Rectal smooth muscle tissue (tissue), 1 donor: ENCODE measurements at regions not wholly inside any gene's neighbourhood (a gene's known extent, or its start where the extent isn't known, plus 50 kb on each side); places are given as distances from the start of the nearest gene placed in this dataset.
"Not testable (repeated sequence)": the region's sequence is repeated elsewhere in the genome, so short reads cannot be mapped to it uniquely, and the experiment has no call there.

Source experiments
- H3K27ac ChIP-seq: one replicate; pipeline ENCODE4 v1.7.0; 2013; ENCODE audit warnings: low read depth, low read length, inconsistent platforms
- H3K27me3 ChIP-seq: one replicate; pipeline ENCODE4 v1.7.0; 2013; ENCODE audit warnings: low read length; ENCODE audit not compliant: control insufficient read depth, insufficient read depth
- H3K36me3 ChIP-seq: one replicate; pipeline ENCODE4 v1.7.0; 2013; ENCODE audit warnings: low read length; ENCODE audit not compliant: control insufficient read depth, insufficient read depth
- H3K4me1 ChIP-seq: one replicate; pipeline ENCODE4 v1.7.0; 2013; ENCODE audit warnings: low read length; ENCODE audit not compliant: control insufficient read depth, insufficient read depth
- H3K4me3 ChIP-seq: one replicate; pipeline ENCODE4 v1.7.0; 2013; ENCODE audit warnings: low read length
- H3K9ac ChIP-seq: one replicate; pipeline ENCODE4 v1.7.0; 2013; ENCODE audit warnings: low read length

- no peak overlapping the region for H3K27ac ChIP-seq
These were observed 589.6 kb upstream of the FAM98A start for GRCh38 chr2:34188464-34189303.

GRCh38 chr2:34179511-34179910, 580.4 kb upstream of the FAM98A start:
- no peak overlapping the region for H3K9ac ChIP-seq
- no peaks in the 10 kb centered on the region for H3K4me1 ChIP-seq
- no peak overlapping the region for H3K27ac ChIP-seq
- H3K36me3 ChIP-seq = no peaks in the 10 kb centered on the region
- no peaks in the 10 kb centered on the region for H3K27me3 ChIP-seq
- no peak overlapping the region for H3K4me3 ChIP-seq

More at GRCh38 chr2:34188464-34189303, 589.6 kb upstream of the FAM98A start:
- no peaks in the 10 kb centered on the region for H3K4me1 ChIP-seq
- no peak overlapping the region for H3K4me3 ChIP-seq
- no peaks in the 10 kb centered on the region for H3K36me3 ChIP-seq
- H3K9ac ChIP-seq = no peak overlapping the region
- no peaks in the 10 kb centered on the region for H3K27me3 ChIP-seq

DNA sequence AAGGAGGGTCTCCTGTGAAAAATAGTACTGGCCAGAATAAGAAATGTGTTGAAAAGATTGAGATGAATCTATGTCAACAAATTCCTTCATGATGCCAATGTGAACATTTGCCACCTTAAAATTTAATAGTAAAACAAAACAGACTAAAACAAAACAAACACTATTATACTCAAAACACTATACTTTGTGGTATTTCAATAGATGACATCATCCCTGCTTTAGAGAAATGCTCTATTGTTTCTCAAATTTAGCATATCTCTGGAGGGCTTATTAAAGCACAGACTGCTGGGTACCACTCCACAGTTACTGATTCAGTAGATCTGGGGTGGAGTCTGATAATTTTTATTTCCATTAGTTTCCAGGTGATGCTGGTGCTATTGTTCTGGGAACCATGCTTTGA, 579.4 kb upstream of the FAM98A start:
- Histone ChIP-seq H3K9ac (no peak overlapping the region), H3K4me1 (no peaks in the 10 kb centered on the region), H3K27me3 (no peaks in the 10 kb centered on the region), H3K36me3 (no peaks in the 10 kb centered on the region), H3K4me3 (no peak overlapping the region), H3K27ac (no peak overlapping the region)

DNA sequence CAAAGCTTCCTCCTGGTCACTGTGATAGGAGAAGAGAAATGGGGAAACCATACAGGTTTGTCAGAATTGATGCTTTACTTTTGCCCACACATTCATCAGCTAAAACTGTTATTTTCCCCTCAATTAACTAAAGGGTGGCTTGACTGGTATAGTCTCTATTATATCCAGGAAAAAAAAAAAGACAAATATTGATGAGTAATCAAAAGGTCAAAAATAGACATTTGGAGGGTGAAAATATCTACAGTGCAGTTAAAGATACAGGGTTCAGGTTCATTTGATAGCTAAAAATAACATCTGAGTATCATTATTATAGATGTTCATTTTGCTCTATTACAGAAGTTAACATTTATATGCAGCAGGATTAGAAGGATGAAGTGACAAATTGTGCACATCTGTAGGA, 577.6 kb upstream of the FAM98A start:
- H3K27me3 ChIP-seq = no peaks in the 10 kb centered on the region
- no peak overlapping the region for H3K4me3 ChIP-seq
- H3K9ac ChIP-seq = no peak overlapping the region
- H3K36me3 ChIP-seq = no peaks in the 10 kb centered on the region
- H3K27ac ChIP-seq = no peak overlapping the region
- H3K4me1 ChIP-seq = no peaks in the 10 kb centered on the region

GRCh38 chr2:34174506-34174905, 575.4 kb upstream of the FAM98A start:
- no peak overlapping the region for H3K27ac ChIP-seq
- no peak overlapping the region for H3K4me3 ChIP-seq
- H3K27me3 ChIP-seq = no peaks in the 10 kb centered on the region
- H3K36me3 ChIP-seq = no peaks in the 10 kb centered on the region
- H3K4me1 ChIP-seq = no peaks in the 10 kb centered on the region
- H3K9ac ChIP-seq = no peak overlapping the region

DNA sequence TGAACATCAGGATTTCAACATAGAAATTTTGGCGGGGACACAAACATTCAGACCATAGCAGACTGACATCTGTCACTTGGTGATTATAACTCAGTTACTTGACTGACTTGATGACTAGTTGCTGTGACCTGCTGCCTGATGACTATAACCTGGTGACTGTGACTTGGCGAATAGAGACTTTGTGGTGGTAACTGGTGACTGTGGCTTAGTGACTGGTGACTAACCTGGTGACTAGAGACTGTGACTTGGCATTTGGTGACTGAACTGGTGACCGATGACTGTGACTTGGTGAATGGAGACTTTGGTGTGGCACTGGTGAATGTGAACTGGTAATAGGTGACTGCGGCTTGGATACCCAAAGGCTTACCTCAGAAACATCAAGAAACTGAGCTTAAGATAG, 563.1 kb upstream of the FAM98A start:
- no peak overlapping the region for H3K27ac ChIP-seq
- no peak overlapping the region for H3K9ac ChIP-seq
- H3K4me1 ChIP-seq = no peaks in the 10 kb centered on the region
- no peak overlapping the region for H3K4me3 ChIP-seq
- no peaks in the 10 kb centered on the region for H3K27me3 ChIP-seq
- no peaks in the 10 kb centered on the region for H3K36me3 ChIP-seq

DNA sequence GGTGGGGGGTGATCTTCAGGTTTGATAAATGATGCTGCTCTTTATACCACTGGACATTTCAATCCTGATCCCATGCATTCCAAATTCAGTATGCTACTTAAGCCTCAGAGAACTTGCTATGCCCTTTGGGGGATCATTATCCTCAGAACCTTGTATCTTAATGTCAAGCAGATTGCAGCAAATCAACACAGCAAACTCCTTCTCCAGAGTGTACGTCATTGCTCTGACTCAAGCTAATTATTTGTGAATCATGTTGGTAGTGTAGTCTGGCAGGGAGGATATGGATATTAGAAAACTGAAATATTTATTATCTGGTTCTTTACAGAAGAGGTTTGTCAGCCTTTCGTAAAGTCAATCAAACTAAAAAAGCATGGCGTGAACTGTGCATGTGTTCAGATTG, 562.5 kb upstream of the FAM98A start:
- Histone ChIP-seq H3K36me3 (no peaks in the 10 kb centered on the region), H3K27ac (no peak overlapping the region), H3K4me3 (no peak overlapping the region), H3K9ac (no peak overlapping the region), H3K4me1 (no peaks in the 10 kb centered on the region), H3K27me3 (no peaks in the 10 kb centered on the region)

DNA sequence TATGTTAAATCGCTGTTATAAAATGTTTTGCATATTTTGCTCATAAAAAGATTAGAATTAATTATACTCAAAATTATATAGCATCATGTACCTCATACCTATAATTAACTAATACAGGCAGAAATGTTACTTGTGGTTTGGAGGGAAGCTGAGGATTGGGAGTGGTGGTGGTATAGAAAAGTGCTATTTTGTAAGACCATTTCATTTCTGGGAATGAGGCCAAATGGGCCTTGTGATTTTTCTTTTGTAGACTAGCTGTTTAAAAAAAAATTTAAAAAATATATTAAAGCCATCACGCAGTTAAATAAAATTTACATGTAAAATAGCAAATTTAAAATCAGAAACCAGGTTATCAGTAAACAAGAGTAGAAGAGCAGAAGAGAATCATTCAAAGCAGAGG, 560.8 kb upstream of the FAM98A start:
- Histone ChIP-seq H3K27ac (no peak overlapping the region), H3K4me3 (no peak overlapping the region)

GRCh38 chr2:34153484-34153883, 554.4 kb upstream of the FAM98A start:
- Histone ChIP-seq H3K36me3 (no peaks in the 10 kb centered on the region), H3K4me1 (no peaks in the 10 kb centered on the region), H3K27ac (no peak overlapping the region), H3K4me3 (no peak overlapping the region), H3K27me3 (no peaks in the 10 kb centered on the region), H3K9ac (no peak overlapping the region)

More for the DNA sequence above, 560.8 kb upstream of the FAM98A start:
- no peaks in the 10 kb centered on the region for H3K4me1 ChIP-seq
- H3K27me3 ChIP-seq = no peaks in the 10 kb centered on the region
- H3K36me3 ChIP-seq = no peaks in the 10 kb centered on the region
- H3K9ac ChIP-seq = no peak overlapping the region

DNA sequence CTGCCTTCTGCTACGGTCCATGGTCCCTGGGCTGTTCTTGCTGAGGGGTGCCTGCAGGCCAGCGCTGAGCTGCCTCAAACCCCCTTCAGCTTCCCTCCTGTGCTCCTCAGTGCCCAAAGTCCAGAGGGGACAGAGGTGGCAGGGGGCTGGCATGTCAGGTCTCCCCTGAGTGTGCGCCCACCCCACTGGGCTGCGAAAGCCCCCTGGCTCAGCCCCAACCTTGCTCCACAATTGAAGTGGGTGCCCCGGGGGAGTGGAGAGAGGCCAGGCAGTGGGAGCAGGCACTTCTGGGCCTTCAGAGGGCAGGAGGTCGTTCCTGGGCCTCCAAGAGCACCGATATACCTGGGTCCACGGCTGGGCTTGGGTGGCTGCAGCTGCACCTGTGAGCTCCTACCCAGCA, 548.7 kb upstream of the FAM98A start:
- Histone ChIP-seq H3K4me3 (no peak overlapping the region), H3K27ac (no peak overlapping the region), H3K9ac (no peak overlapping the region), H3K27me3 (no peaks in the 10 kb centered on the region), H3K36me3 (no peaks in the 10 kb centered on the region), H3K4me1 (no peaks in the 10 kb centered on the region)

GRCh38 chr2:34143149-34143548, 544.0 kb upstream of the FAM98A start:
- H3K36me3 ChIP-seq = no peaks in the 10 kb centered on the region
- H3K27me3 ChIP-seq = no peaks in the 10 kb centered on the region
- no peaks in the 10 kb centered on the region for H3K4me1 ChIP-seq
- no peak overlapping the region for H3K4me3 ChIP-seq
- no peak overlapping the region for H3K9ac ChIP-seq
- H3K27ac ChIP-seq = no peak overlapping the region

DNA sequence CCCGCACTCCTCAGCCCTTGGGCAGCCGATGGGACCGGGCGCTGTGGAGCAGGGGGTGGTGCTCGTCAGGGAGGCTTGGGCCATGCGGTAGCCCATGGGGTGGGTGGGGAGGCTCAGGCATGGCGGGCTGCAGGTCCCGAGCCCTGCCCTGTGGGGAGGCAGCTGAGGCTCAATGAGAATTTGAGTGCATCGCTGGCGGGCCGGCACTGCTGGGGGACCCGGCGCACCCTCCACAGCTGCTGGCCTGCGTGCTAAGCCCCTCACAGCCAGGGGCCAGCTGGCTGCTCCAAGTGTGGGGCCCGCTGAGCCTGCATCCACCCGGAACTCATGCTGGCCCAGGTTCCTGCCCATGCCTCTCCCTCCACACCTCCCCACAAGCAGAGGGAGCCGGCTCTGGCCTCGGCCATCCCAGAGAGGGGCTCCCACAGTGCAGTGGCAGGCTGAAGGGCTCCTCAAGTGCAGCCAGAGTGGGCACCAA, 543.5 kb upstream of the FAM98A start:
- not testable (repeated sequence) for H3K27ac ChIP-seq, H3K9ac ChIP-seq, H3K27me3 ChIP-seq, H3K4me1 ChIP-seq, H3K36me3 ChIP-seq, H3K4me3 ChIP-seq

DNA sequence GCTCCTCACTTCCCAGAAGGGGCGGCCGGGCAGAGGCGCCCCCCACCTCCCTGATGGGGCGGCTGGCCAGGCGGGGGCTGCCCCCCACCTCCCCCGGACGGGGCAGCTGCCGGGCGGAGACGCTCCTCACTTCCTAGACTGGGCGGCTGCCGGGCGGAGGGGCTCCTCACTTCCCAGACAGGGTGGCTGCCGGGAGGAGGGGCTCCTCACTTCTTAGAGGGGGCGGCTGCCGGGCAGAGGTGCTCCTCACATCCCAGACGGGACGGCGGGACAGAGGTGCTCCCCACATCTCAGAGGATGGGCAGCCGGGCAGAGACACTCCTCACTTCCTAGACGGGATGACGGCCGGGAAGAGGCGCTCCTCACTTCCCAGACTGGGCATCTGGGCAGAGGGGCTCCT, 534.0 kb upstream of the FAM98A start:
- H3K9ac ChIP-seq, H3K27ac ChIP-seq, H3K4me3 ChIP-seq, H3K27me3 ChIP-seq, H3K4me1 ChIP-seq, H3K36me3 ChIP-seq: not testable (repeated sequence)
